ENCODE measurements at regions not wholly inside any gene's neighbourhood (a gene's known extent, or its start where the extent isn't known, plus 50 kb on each side); places are given as distances from the start of the nearest gene placed in this dataset.

GRCh38 chr3:168812234-168812633, 716.5 kb upstream of the GOLIM4 start:
- DNase-seq, result peak; percentile 72

GRCh38 chr3:168808596-168808995, 712.9 kb upstream of the GOLIM4 start:
- H3K27ac ChIP-seq (ENCODE audit: low read depth, low read length), result peak overlapping the region; percentile 7
- H3K27ac Mint-ChIP-seq, result no peak overlapping the region
- no peaks in the 10 kb centered on the region for H3K27me3 Mint-ChIP-seq (ENCODE audit: insufficient read depth)
- TF ChIP-seq CTCF (conservative IDR thresholded peaks at IDR 0.05), result no peak
- H3K9ac ChIP-seq (ENCODE audit: extremely low read depth, low read length, poor library complexity, severe bottlenecking), result no peak overlapping the region
- no peaks in the 10 kb centered on the region for H3K36me3 Mint-ChIP-seq (ENCODE audit: low read depth)
- DNase-seq, result no peak
- 95 to 100% methylated on average over 1 to 3 of the region's 3 CpGs for WGBS, 2 experiments (ENCODE audit: insufficient coverage in 1 of 2, insufficient read length in 1 of 2)
- H3K4me3 Mint-ChIP-seq, result no peak overlapping the region
- H3K4me1 Mint-ChIP-seq, result peaks cover 27% of the 10 kb centered on the region
- H3K9me3 Mint-ChIP-seq, result no peaks in the 10 kb centered on the region
- H3K27me3 ChIP-seq (ENCODE audit: control insufficient read depth, insufficient read depth, low read length, poor library complexity, severe bottlenecking), result no peaks in the 10 kb centered on the region
- H3K4me3 ChIP-seq (ENCODE audit: low read length), result no peak overlapping the region
- H3K4me1 ChIP-seq (ENCODE audit: control insufficient read depth, insufficient read depth, low read length), result no peaks in the 10 kb centered on the region
- no peaks in the 10 kb centered on the region for H3K9me3 ChIP-seq (ENCODE audit: control insufficient read depth, low read length)
- H3K36me3 ChIP-seq (ENCODE audit: control insufficient read depth, insufficient read depth, low read length), result no peaks in the 10 kb centered on the region

More at GRCh38 chr3:168812234-168812633, 716.5 kb upstream of the GOLIM4 start:
- Mint-ChIP-seq H3K27me3 (ENCODE audit: insufficient read depth) (no peaks in the 10 kb centered on the region), H3K36me3 (ENCODE audit: low read depth) (no peaks in the 10 kb centered on the region), H3K9me3 (no peaks in the 10 kb centered on the region), H3K4me3 (no peak overlapping the region), H3K4me1 (peaks cover 27% of the 10 kb centered on the region), H3K27ac (no peak overlapping the region)
- Histone ChIP-seq H3K4me1 (ENCODE audit: control insufficient read depth, insufficient read depth, low read length) (no peaks in the 10 kb centered on the region), H3K27ac (ENCODE audit: low read depth, low read length) (peak overlapping the region; percentile 95), H3K4me3 (ENCODE audit: low read length) (no peak overlapping the region), H3K27me3 (ENCODE audit: control insufficient read depth, insufficient read depth, low read length, poor library complexity, severe bottlenecking) (no peaks in the 10 kb centered on the region), H3K36me3 (ENCODE audit: control insufficient read depth, insufficient read depth, low read length) (no peaks in the 10 kb centered on the region), H3K9me3 (ENCODE audit: control insufficient read depth, low read length) (no peaks in the 10 kb centered on the region), H3K9ac (ENCODE audit: extremely low read depth, low read length, poor library complexity, severe bottlenecking) (no peak overlapping the region)
- TF ChIP-seq CTCF (conservative IDR thresholded peaks at IDR 0.05), result no peak
- 16 to 23% methylated on average over 2 to 3 of the region's 3 CpGs for WGBS, 2 experiments (ENCODE audit: insufficient coverage in 1 of 2, insufficient read length in 1 of 2)

- TF ChIP-seq CTCF (conservative IDR thresholded peaks at IDR 0.05), result no peak
- Histone ChIP-seq H3K4me3 (ENCODE audit: low read length) (no peak overlapping the region), H3K9ac (ENCODE audit: extremely low read depth, low read length, poor library complexity, severe bottlenecking) (no peak overlapping the region), H3K9me3 (ENCODE audit: control insufficient read depth, low read length) (no peaks in the 10 kb centered on the region), H3K36me3 (ENCODE audit: control insufficient read depth, insufficient read depth, low read length) (no peaks in the 10 kb centered on the region), H3K27ac (ENCODE audit: low read depth, low read length) (peak overlapping the region; percentile 89), H3K4me1 (ENCODE audit: control insufficient read depth, insufficient read depth, low read length) (no peaks in the 10 kb centered on the region), H3K27me3 (ENCODE audit: control insufficient read depth, insufficient read depth, low read length, poor library complexity, severe bottlenecking) (no peaks in the 10 kb centered on the region)
- Mint-ChIP-seq H3K4me1 (peaks cover 21% of the 10 kb centered on the region), H3K4me3 (no peak overlapping the region), H3K27ac (no peak overlapping the region), H3K36me3 (ENCODE audit: low read depth) (no peaks in the 10 kb centered on the region), H3K27me3 (ENCODE audit: insufficient read depth) (no peaks in the 10 kb centered on the region), H3K9me3 (no peaks in the 10 kb centered on the region)
- WGBS, 2 experiments (ENCODE audit: insufficient coverage in 1 of 2, insufficient read length in 1 of 2), result 6 to 36% methylated on average over 4 of the region's 4 CpGs
- peak; percentile 81 for DNase-seq
Observed at GRCh38 chr3:168807448-168807847, 711.7 kb upstream of the GOLIM4 start.

Data from endodermal cell (in vitro differentiated cells).